ENCODE measurements at regions not wholly inside any gene's neighbourhood (a gene's known extent, or its start where the extent isn't known, plus 50 kb on each side); places are given as distances from the start of the nearest gene placed in this dataset.
"Not testable (repeated sequence)": the region's sequence is repeated elsewhere in the genome, so short reads cannot be mapped to it uniquely, and the experiment has no call there.

GRCh38 chr3:13137941-13138832, 65.0 kb upstream of the IQSEC1 start:
- DNase-seq (ENCODE audit: low read depth in 2 of 2) = no peak

GRCh38 chr3:13136848-13137247, 63.6 kb upstream of the IQSEC1 start:
- DNase-seq (ENCODE audit: low read depth in 2 of 2) = not testable (repeated sequence)

GRCh38 chr3:13136426-13136825, 63.2 kb upstream of the IQSEC1 start:
- no peak for DNase-seq (ENCODE audit: low read depth in 2 of 2)

- DNase-seq (ENCODE audit: low read depth in 2 of 2) = no peak
Observed at GRCh38 chr3:13135811-13136321, 62.6 kb upstream of the IQSEC1 start.

- DNase-seq (ENCODE audit: low read depth in 2 of 2) = no peak
Observed at GRCh38 chr3:13135251-13135810, 62.1 kb upstream of the IQSEC1 start.

- DNase-seq (ENCODE audit: low read depth in 2 of 2) = no peak
Observed at GRCh38 chr3:13134879-13135206, 61.6 kb upstream of the IQSEC1 start.

GRCh38 chr3:13134166-13134878, 61.1 kb upstream of the IQSEC1 start:
- no peak for DNase-seq (ENCODE audit: low read depth in 2 of 2)

GRCh38 chr3:13133471-13133981, 60.3 kb upstream of the IQSEC1 start:
- DNase-seq (ENCODE audit: low read depth in 2 of 2) = no peak

GRCh38 chr3:13132731-13133410, 59.6 kb upstream of the IQSEC1 start:
- no peak for DNase-seq (ENCODE audit: low read depth in 2 of 2)

GRCh38 chr3:13132281-13132680, 59.1 kb upstream of the IQSEC1 start:
- DNase-seq (ENCODE audit: low read depth in 2 of 2) = no peak

GRCh38 chr3:13130464-13131193, 57.4 kb upstream of the IQSEC1 start:
- DNase-seq (ENCODE audit: low read depth in 2 of 2) = no peak

GRCh38 chr3:13125092-13126015, 52.1 kb upstream of the IQSEC1 start:
- DNase-seq (ENCODE audit: low read depth in 2 of 2) = no peak

GRCh38 chr3:13124631-13125030, 51.4 kb upstream of the IQSEC1 start:
- DNase-seq (ENCODE audit: low read depth in 2 of 2) = no peak

GRCh38 chr3:13123765-13124164, 50.5 kb upstream of the IQSEC1 start:
- no peak for DNase-seq (ENCODE audit: low read depth in 2 of 2)

- no peak for DNase-seq (ENCODE audit: low read depth in 2 of 2)
Observed at GRCh38 chr3:13123013-13123654, 49.9 kb upstream of the IQSEC1 start.
